NT2/D1 (cell line): ENCODE measurements at regions not wholly inside any gene's neighbourhood (a gene's known extent, or its start where the extent isn't known, plus 50 kb on each side); places are given as distances from the start of the nearest gene placed in this dataset.

Experiments used
- SUZ12 ChIP-seq: IDR thresholded peaks from 2 replicates; pipeline ENCODE4 v1.6.1; 2011; ENCODE audit not compliant: insufficient read length, insufficient read depth; ENCODE audit errors: extremely low read depth
- ZNF274 ChIP-seq: IDR thresholded peaks from 2 replicates; pipeline ENCODE4 v1.6.1; 2011; ENCODE audit warnings: mild to moderate bottlenecking, low read depth, low read length

GRCh38 chr13:107736731-107737130, 478.6 kb downstream of the LIG4 start:
- TF ChIP-seq SUZ12 (no peak), ZNF274 (no peak)
